PC-9 (cell line): ENCODE measurements at regions not wholly inside any gene's neighbourhood (a gene's known extent, or its start where the extent isn't known, plus 50 kb on each side); places are given as distances from the start of the nearest gene placed in this dataset.

Source experiments
- CTCF ChIP-seq: fragments of 200-600 bp; sonication (generic); conservative IDR thresholded peaks from 2 replicates; pipeline ENCODE4 v1.6.1; 2017; ENCODE audit warnings: mixed run types, antibody characterized with exemption, mild to moderate bottlenecking, moderate library complexity
- EZH2 ChIP-seq: fragments of 200-600 bp; sonication (generic); IDR thresholded peaks from 2 replicates; pipeline ENCODE4 v1.8.0; 2017; ENCODE audit warnings: antibody characterized with exemption, low read depth

- no peak for TF ChIP-seq CTCF
- TF ChIP-seq EZH2, result no peak
Observed at GRCh38 chr11:112859787-112860186, 101.4 kb upstream of the NCAM1 start.
